DND-41 (cell line): ENCODE measurements at regions not wholly inside any gene's neighbourhood (a gene's known extent, or its start where the extent isn't known, plus 50 kb on each side); places are given as distances from the start of the nearest gene placed in this dataset.

Experiments used
- ATAC-seq: fragments of 200-7000 bp; cut with Tn5 transposase; 3 replicates; pipeline ENCODE4 v1.9.1; 2021; ENCODE audit warnings: low read depth; ENCODE audit not compliant: insufficient read depth
- DNase-seq: peaks from one replicate; pipeline ENCODE4 v3.0.0-alpha.2; 2020
- H2AFZ ChIP-seq: 2 replicates; pipeline ENCODE4 v1.6.0; 2012; ENCODE audit warnings: low read depth, low read length
- H3K27ac ChIP-seq: 2 replicates; pipeline ENCODE4 v1.5.1; 2012; ENCODE audit warnings: low read length, inconsistent platforms
- H3K27me3 ChIP-seq: fragments of 200-600 bp; sonication (generic); 2 replicates; pipeline ENCODE4 v1.6.0; 2012; ENCODE audit warnings: low read length, mild to moderate bottlenecking, inconsistent platforms; ENCODE audit not compliant: insufficient read depth, poor library complexity
- H3K36me3 ChIP-seq: 2 replicates; pipeline ENCODE4 v1.5.1; 2012; ENCODE audit warnings: low read length, inconsistent platforms; ENCODE audit not compliant: insufficient read depth
- H3K4me1 ChIP-seq: 2 replicates; pipeline ENCODE4 v1.5.1; 2012; ENCODE audit warnings: mild to moderate bottlenecking, low read length; ENCODE audit not compliant: insufficient read depth
- H3K4me2 ChIP-seq: 2 replicates; pipeline ENCODE4 v1.6.0; 2012; ENCODE audit warnings: mild to moderate bottlenecking, moderate library complexity, low read length, inconsistent platforms; ENCODE audit not compliant: insufficient read depth
- H3K4me3 ChIP-seq, 2 experiments: fragments of 200-600 bp in 1 of 2; shearing (Covaris generic) in 1 of 2; 2 replicates each; pipeline ENCODE4 v1.5.1; 2012 to 2016; ENCODE audit warnings: inconsistent platforms in 2 of 2, low read length in 2 of 2, mild to moderate bottlenecking in 2 of 2, low read depth in 1 of 2, moderate library complexity in 1 of 2
- H3K79me2 ChIP-seq: 2 replicates; pipeline ENCODE4 v1.6.0; 2012; ENCODE audit warnings: low read length, inconsistent platforms; ENCODE audit not compliant: insufficient read depth
- H3K9ac ChIP-seq: 2 replicates; pipeline ENCODE4 v1.6.0; 2012; ENCODE audit warnings: low read depth, mild to moderate bottlenecking, inconsistent platforms, low read length, moderate library complexity
- H3K9me3 ChIP-seq: 2 replicates; pipeline ENCODE4 v1.5.1; 2012; ENCODE audit warnings: low read length, moderate library complexity, mild to moderate bottlenecking, inconsistent platforms; ENCODE audit not compliant: insufficient read depth, severe bottlenecking
- H4K20me1 ChIP-seq: 2 replicates; pipeline ENCODE4 v1.6.0; 2012; ENCODE audit warnings: low read length; ENCODE audit not compliant: insufficient read depth
- CTCF ChIP-seq: IDR thresholded peaks from 2 replicates; pipeline ENCODE4 v1.5.1; 2012; ENCODE audit warnings: borderline replicate concordance, low read length, moderate library complexity, mild to moderate bottlenecking; ENCODE audit not compliant: poor library complexity, severe bottlenecking; ENCODE audit errors: extremely low read depth
- EZH2 ChIP-seq: IDR thresholded peaks from 3 replicates; pipeline ENCODE4 v1.6.1; 2012; ENCODE audit warnings: borderline replicate concordance, low read depth, mild to moderate bottlenecking, moderate library complexity, low read length, inconsistent platforms; ENCODE audit not compliant: severe bottlenecking

GRCh38 chr3:28816017-28816416 is 464.9 kb upstream of the RBMS3 start:
- no peak overlapping the region for H3K27ac ChIP-seq
- ATAC-seq (no peak), DNase-seq (no peak)
- no peak overlapping the region for H3K4me3 ChIP-seq
- H3K36me3 ChIP-seq, result no peaks in the 10 kb centered on the region
- no peaks in the 10 kb centered on the region for H3K27me3 ChIP-seq
- no peak overlapping the region for H3K4me2 ChIP-seq
- no peak for TF ChIP-seq CTCF
- TF ChIP-seq EZH2, result no peak
- no peaks in the 10 kb centered on the region for H3K9me3 ChIP-seq
- H3K9ac ChIP-seq, result no peak overlapping the region
- H3K79me2 ChIP-seq, result no peaks in the 10 kb centered on the region
- no peaks in the 10 kb centered on the region for H4K20me1 ChIP-seq
- H2AFZ ChIP-seq, result no peak overlapping the region
- H3K4me1 ChIP-seq, result no peaks in the 10 kb centered on the region

GRCh38 chr3:28824316-28824715 is 456.6 kb upstream of the RBMS3 start:
- DNase-seq (no peak), ATAC-seq (no peak)
- H3K4me1 ChIP-seq, result no peaks in the 10 kb centered on the region
- H3K9me3 ChIP-seq, result no peaks in the 10 kb centered on the region
- no peaks in the 10 kb centered on the region for H3K27me3 ChIP-seq
- H3K4me3 ChIP-seq, result no peak overlapping the region
- H4K20me1 ChIP-seq, result no peaks in the 10 kb centered on the region
- H3K9ac ChIP-seq, result no peak overlapping the region
- H3K36me3 ChIP-seq, result no peaks in the 10 kb centered on the region
- no peak overlapping the region for H3K27ac ChIP-seq
- no peak overlapping the region for H2AFZ ChIP-seq
- H3K4me2 ChIP-seq, result no peak overlapping the region
- no peaks in the 10 kb centered on the region for H3K79me2 ChIP-seq
- TF ChIP-seq CTCF (no peak), EZH2 (no peak)

- ATAC-seq (no peak), DNase-seq (no peak)
- Histone ChIP-seq H3K4me1 (no peaks in the 10 kb centered on the region), H3K4me3 (no peak overlapping the region), H3K9me3 (no peaks in the 10 kb centered on the region), H3K79me2 (no peaks in the 10 kb centered on the region), H3K27me3 (no peaks in the 10 kb centered on the region), H3K27ac (no peak overlapping the region), H2AFZ (no peak overlapping the region), H4K20me1 (no peaks in the 10 kb centered on the region), H3K4me2 (no peak overlapping the region), H3K36me3 (no peaks in the 10 kb centered on the region), H3K9ac (no peak overlapping the region)
- no peak for TF ChIP-seq CTCF
- TF ChIP-seq EZH2, result no peak
Observed at GRCh38 chr3:28826840-28827239, 454.0 kb upstream of the RBMS3 start.

GRCh38 chr3:28835249-28835648 is 445.6 kb upstream of the RBMS3 start:
- no peak for DNase-seq
- Histone ChIP-seq H3K4me2 (no peak overlapping the region), H3K9ac (no peak overlapping the region), H3K4me3 (no peak overlapping the region), H3K27me3 (no peaks in the 10 kb centered on the region), H3K79me2 (no peaks in the 10 kb centered on the region), H3K36me3 (no peaks in the 10 kb centered on the region), H4K20me1 (no peaks in the 10 kb centered on the region), H3K9me3 (no peaks in the 10 kb centered on the region), H3K4me1 (no peaks in the 10 kb centered on the region), H2AFZ (no peak overlapping the region), H3K27ac (no peak overlapping the region)
- no peak for TF ChIP-seq EZH2
- no peak for ATAC-seq
